Fibroblast of pulmonary artery (primary cell): ENCODE measurements at regions not wholly inside any gene's neighbourhood (a gene's known extent, or its start where the extent isn't known, plus 50 kb on each side); places are given as distances from the start of the nearest gene placed in this dataset.
A peak's percentile ranks its signal among the peaks of the same experiment; 100 is the strongest.
"Not testable (repeated sequence)": the region's sequence is repeated elsewhere in the genome, so short reads cannot be mapped to it uniquely, and the experiment has no call there.

ENCODE experiments used
- DNase-seq: peaks from one replicate; pipeline ENCODE4 v3.0.0-alpha.2; 2010; ENCODE audit warnings: low read depth
- H3K4me3 ChIP-seq: replicated peaks from 2 replicates; pipeline ENCODE4 v1.5.1; 2011; ENCODE audit warnings: low read depth, mild to moderate bottlenecking, control low read depth, low read length, moderate library complexity
- TF ChIP-seq, protein P1 (sequence below): IDR thresholded peaks from 2 replicates; pipeline ENCODE4 v1.5.1; 2011; ENCODE audit warnings: mild to moderate bottlenecking, control low read depth, low read length, inconsistent platforms; ENCODE audit errors: missing control alignments

DNA sequence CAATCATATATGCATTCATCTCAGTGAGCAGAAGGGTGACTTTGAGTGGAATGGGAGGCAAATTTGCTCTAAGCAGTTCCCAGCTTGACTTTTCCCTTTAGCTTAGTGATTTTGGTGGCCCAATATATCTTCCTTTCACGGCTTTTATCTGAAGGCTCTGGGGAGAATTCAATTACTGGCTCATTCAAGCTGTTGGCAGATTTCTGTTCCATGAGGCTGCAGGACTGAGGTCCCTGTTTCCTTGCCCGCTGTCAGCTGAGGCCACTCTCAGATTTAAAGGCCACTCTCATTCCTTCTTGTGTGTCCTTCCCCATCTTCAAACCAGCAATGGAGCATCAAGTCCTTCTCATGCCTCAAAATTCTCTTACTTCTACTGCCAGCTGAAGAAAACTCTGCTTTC is 170.4 kb upstream of the ATP10A start:
- no peak for DNase-seq
- TF ChIP-seq, protein P1, sequence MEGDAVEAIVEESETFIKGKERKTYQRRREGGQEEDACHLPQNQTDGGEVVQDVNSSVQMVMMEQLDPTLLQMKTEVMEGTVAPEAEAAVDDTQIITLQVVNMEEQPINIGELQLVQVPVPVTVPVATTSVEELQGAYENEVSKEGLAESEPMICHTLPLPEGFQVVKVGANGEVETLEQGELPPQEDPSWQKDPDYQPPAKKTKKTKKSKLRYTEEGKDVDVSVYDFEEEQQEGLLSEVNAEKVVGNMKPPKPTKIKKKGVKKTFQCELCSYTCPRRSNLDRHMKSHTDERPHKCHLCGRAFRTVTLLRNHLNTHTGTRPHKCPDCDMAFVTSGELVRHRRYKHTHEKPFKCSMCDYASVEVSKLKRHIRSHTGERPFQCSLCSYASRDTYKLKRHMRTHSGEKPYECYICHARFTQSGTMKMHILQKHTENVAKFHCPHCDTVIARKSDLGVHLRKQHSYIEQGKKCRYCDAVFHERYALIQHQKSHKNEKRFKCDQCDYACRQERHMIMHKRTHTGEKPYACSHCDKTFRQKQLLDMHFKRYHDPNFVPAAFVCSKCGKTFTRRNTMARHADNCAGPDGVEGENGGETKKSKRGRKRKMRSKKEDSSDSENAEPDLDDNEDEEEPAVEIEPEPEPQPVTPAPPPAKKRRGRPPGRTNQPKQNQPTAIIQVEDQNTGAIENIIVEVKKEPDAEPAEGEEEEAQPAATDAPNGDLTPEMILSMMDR: no peak
- H3K4me3 ChIP-seq: no peak overlapping the region

DNA sequence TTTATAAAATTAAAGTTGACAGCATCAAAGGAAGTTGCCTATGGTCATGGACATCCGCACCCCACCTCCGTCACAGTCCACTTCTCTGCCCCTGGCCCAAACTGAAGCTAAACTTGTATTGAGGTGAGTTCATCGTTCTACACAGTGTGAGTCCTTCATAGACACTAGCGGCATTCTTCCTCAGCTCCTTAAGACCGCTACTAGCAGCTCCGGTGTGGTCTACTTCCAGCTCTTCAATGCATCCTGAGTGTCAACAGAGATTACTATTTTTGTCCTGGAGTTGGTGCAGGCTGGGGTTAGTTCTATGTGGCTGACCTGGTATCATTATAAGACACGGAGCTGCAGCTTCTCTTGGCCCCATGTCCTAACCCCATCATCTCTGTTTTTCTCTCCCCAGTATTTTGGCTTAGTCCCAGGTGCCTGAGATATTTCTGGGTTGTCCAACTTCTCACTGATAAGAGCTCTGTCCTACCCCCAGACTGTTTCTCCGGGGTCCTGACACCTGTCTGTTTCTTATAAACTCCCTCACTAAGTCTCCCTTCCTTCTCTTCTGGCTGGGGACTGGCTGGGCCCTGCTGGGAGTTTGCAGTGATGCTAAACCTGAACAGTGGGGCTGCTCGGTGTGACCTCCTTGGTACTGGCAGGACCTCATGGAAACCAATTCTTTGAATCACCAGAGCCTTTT is 169.2 kb upstream of the ATP10A start:
- TF ChIP-seq, protein P1: no peak
- H3K4me3 ChIP-seq: no peak overlapping the region
- no peak for DNase-seq

DNA sequence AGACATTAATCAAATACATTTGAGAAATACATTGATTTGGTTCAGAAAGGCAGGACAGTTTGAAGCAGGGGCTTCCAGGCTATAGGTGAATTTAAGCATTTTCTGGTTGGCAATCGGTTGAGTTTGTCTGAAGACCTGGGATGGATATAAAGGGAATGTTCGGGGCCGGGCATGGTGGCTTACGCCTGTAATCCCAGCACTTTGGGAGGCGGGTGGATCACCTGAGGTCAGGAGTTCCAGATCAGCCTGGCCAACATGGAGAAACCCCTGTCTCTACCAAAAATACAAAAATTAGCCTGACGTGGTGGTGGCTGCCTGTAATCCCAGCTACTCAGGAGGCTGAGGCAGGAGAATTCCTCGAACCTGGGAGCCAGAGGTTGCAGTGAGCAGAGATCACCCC is 166.5 kb upstream of the ATP10A start:
- not testable (repeated sequence) for H3K4me3 ChIP-seq, DNase-seq

DNA sequence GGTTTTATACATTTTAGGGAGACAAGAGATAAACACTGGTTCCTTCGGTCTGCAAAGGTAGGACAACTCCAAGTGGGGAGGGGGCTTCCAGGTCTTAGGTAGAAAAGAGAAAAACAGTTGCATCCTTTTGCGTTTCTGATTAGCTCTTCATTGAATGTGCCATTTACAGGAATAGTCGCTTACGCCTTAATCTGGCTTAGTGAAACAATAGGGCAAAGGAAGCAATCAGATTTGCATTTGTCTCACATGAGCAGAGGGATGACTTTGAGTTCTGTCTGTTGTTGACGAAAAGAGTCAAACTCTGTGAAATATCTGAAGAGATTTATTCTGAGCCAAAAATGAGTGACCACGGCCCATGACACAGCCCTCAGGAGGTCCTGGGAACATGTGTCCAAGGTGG is 166.0 kb upstream of the ATP10A start:
- H3K4me3 ChIP-seq: no peak overlapping the region
- TF ChIP-seq, protein P1: no peak

DNA sequence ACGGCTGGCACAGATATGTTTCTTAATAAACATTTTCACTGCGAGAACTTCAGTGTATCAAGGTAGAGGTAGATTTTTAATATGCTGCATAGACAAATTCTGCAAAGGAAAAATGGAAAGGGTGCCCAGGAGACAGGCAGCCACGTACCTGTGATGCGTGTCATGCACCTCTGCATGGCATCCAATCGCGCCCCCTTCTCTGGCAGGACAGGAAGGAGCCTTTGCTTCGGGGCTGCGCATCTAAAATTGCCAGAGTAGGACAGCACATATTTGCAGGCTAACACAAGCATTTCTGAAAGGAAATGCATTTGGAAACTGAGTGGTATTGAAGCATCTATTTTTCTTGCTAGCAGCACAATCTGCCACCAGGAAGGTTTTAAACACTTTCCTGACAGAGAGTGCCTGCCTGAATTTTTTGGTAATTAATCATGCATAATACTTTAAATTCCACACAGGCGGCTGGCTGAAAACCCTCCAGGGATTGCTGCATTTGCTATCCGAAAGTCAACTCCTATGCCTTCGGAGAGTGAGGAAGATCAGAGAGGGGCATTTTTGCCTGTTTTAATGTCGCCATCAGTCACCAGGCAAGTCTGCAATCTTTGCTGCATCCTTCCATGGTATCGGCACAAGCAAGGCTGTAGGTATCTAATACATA is 165.1 kb upstream of the ATP10A start:
- no peak overlapping the region for H3K4me3 ChIP-seq
- TF ChIP-seq, protein P1: no peak
- DNase-seq: peak; percentile 0

More for the DNA sequence above, 166.0 kb upstream of the ATP10A start:
- no peak for DNase-seq

DNA sequence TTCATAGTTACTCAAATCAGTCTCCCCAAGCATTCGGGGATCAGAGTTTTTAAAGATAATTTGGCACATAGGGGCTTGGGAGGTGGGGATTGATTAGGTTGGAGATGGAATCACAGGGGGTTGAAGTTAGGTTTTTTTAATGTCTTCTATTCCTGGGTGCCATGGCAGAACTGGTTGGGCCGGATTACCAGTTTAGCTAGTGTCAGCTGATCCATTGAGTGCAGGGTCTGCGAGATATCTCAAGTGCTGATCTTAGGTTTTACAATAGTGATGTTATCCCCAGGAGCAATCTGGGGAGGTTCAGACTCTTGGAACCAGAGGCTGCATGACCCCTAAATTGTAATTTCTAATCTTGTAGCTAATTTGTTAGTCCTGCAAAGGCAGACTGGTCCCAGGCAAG is 163.5 kb upstream of the ATP10A start:
- H3K4me3 ChIP-seq, DNase-seq: not testable (repeated sequence)

DNA sequence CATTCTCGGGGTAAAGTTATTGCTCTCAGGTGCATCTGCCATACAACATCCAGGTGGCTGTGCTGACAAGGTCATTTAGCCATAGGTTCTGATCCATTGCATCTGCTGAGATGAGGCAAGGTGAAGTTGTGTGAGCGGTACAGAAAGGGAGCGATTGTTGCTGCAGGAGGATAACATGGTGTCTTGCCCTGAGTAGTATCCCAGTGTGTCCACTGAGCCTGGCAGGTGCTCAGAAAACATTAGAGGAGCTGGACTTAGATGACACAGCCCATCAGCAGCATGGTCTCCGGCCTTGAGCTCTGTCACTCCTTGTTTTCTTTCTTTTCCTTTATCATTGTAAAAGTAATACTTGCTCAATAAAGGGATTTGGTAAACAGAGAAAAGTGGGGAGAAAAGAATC is 161.1 kb upstream of the ATP10A start:
- DNase-seq: no peak
- TF ChIP-seq, protein P1: no peak
- H3K4me3 ChIP-seq: no peak overlapping the region

DNA sequence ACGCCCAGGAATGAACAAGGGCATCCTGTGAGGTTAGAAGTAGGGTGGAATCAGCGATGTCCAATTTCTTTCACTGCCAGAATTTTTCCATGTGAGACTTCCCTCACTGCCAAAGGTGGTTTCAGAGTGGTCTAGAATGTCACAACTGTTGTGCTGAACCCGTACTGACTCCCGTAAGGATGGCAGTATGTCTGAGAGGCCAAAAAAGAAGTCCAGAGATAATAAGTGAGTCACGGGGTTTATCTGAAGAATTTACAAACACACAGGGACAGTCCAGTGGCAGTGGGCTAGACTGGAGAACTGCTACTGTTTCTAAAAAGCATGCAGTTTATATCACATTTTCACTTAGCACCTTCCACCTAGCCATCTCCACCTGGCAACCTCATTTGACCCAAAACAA is 160.6 kb upstream of the ATP10A start:
- DNase-seq: no peak
- H3K4me3 ChIP-seq: no peak overlapping the region
- TF ChIP-seq, protein P1: no peak
